Endothelial cell of umbilical vein (primary cell): ENCODE measurements at regions not wholly inside any gene's neighbourhood (a gene's known extent, or its start where the extent isn't known, plus 50 kb on each side); places are given as distances from the start of the nearest gene placed in this dataset.

Experiments used
- EZH2 ChIP-seq: IDR thresholded peaks from 2 replicates; pipeline ENCODE4 v1.6.1; 2012; ENCODE audit warnings: borderline replicate concordance, low read depth, mild to moderate bottlenecking, moderate library complexity, low read length, inconsistent platforms; ENCODE audit not compliant: severe bottlenecking
- MYC ChIP-seq: IDR thresholded peaks from one replicate; pipeline ENCODE4 v1.6.1; 2011; ENCODE audit warnings: mild to moderate bottlenecking, low read depth, low read length
- POLR2A ChIP-seq: IDR thresholded peaks from 2 replicates; pipeline ENCODE4 v1.6.1; 2012; ENCODE audit warnings: low read depth, mild to moderate bottlenecking, control low read depth, low read length
- TF ChIP-seq, protein P1 (sequence below), 2 donors: IDR thresholded peaks; 1 replicate in 1 of 2; 2 replicates in 1 of 2; pipeline ENCODE4 v1.5.1; 2011; ENCODE audit warnings: low read length in 2 of 2, mild to moderate bottlenecking in 2 of 2, moderate library complexity in 2 of 2, control low read depth in 1 of 2, inconsistent platforms in 1 of 2, low read depth in 1 of 2; ENCODE audit not compliant: insufficient read depth in 1 of 2; ENCODE audit errors: extremely low read depth in 1 of 2
- TF ChIP-seq, protein P2 (sequence below): IDR thresholded peaks from 2 replicates; pipeline ENCODE4 v1.6.1; 2011; ENCODE audit not compliant: insufficient read depth, insufficient read length

DNA sequence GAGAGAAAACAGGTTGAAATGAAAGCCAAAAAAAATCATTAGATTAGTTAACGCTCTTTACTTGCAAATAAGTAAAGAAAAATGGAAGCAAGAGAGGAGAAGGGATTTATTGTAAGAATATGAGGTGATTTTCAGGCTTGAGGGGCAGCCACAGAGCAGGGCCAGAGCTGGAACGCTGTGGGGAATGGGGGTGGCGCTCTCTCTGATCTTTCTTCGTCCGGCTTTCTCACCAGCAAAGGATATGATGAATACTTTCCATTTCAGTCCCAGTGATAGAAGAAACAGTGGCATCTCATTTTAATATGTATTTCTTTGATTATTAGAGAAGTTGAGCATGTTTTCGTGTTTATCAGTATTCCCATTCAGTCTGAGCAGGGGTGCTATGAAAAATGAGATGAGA is 112.2 kb downstream of the SKIDA1 start:
- TF ChIP-seq, protein P1, sequence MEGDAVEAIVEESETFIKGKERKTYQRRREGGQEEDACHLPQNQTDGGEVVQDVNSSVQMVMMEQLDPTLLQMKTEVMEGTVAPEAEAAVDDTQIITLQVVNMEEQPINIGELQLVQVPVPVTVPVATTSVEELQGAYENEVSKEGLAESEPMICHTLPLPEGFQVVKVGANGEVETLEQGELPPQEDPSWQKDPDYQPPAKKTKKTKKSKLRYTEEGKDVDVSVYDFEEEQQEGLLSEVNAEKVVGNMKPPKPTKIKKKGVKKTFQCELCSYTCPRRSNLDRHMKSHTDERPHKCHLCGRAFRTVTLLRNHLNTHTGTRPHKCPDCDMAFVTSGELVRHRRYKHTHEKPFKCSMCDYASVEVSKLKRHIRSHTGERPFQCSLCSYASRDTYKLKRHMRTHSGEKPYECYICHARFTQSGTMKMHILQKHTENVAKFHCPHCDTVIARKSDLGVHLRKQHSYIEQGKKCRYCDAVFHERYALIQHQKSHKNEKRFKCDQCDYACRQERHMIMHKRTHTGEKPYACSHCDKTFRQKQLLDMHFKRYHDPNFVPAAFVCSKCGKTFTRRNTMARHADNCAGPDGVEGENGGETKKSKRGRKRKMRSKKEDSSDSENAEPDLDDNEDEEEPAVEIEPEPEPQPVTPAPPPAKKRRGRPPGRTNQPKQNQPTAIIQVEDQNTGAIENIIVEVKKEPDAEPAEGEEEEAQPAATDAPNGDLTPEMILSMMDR (IDR thresholded peaks at IDR 0.05; ENCODE audit: extremely low read depth in 1 of 2, insufficient read depth in 1 of 2, low read depth in 1 of 2, low read length in 2 of 2): no peak
- TF ChIP-seq MYC (no peak), EZH2 (no peak), POLR2A (no peak)
- TF ChIP-seq, protein P2, sequence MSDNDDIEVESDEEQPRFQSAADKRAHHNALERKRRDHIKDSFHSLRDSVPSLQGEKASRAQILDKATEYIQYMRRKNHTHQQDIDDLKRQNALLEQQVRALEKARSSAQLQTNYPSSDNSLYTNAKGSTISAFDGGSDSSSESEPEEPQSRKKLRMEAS: no peak
